Left lobe of liver (tissue), 2 donors: ENCODE measurements at regions not wholly inside any gene's neighbourhood (a gene's known extent, or its start where the extent isn't known, plus 50 kb on each side); places are given as distances from the start of the nearest gene placed in this dataset.

Experiments used
- ATAC-seq: fragments of 200-7000 bp; cut with Tn5 transposase; one replicate; pipeline ENCODE4 v1.9.1; 2020; ENCODE audit warnings: mild to moderate bottlenecking, moderate library complexity
- DNase-seq: peaks from one replicate; pipeline ENCODE4 v3.0.0-alpha.2; 2020; ENCODE audit warnings: low spot score
- donor health status: DM: no; HTN: no; CAD: no; lungs with moderate emphysema.
- donor health status: DM: no; HTN: yes; CAD: no.

GRCh38 chr22:48740731-48741405 is 1086.8 kb downstream of the BRD1 start:
- DNase-seq (peak; percentile 19), ATAC-seq (no peak)

GRCh38 chr22:48740086-48740730 is 1087.5 kb downstream of the BRD1 start:
- no peak for DNase-seq

GRCh38 chr22:48739348-48740085 is 1088.2 kb downstream of the BRD1 start:
- DNase-seq (no peak), ATAC-seq (no peak)

More at GRCh38 chr22:48740086-48740730, 1087.5 kb downstream of the BRD1 start:
- ATAC-seq = no peak

- DNase-seq (no peak), ATAC-seq (no peak)
These were observed 1089.3 kb downstream of the BRD1 start for GRCh38 chr22:48738204-48738980.

- DNase-seq = no peak
- ATAC-seq = no peak
These were observed 1090.0 kb downstream of the BRD1 start for GRCh38 chr22:48737461-48738203.

DNA sequence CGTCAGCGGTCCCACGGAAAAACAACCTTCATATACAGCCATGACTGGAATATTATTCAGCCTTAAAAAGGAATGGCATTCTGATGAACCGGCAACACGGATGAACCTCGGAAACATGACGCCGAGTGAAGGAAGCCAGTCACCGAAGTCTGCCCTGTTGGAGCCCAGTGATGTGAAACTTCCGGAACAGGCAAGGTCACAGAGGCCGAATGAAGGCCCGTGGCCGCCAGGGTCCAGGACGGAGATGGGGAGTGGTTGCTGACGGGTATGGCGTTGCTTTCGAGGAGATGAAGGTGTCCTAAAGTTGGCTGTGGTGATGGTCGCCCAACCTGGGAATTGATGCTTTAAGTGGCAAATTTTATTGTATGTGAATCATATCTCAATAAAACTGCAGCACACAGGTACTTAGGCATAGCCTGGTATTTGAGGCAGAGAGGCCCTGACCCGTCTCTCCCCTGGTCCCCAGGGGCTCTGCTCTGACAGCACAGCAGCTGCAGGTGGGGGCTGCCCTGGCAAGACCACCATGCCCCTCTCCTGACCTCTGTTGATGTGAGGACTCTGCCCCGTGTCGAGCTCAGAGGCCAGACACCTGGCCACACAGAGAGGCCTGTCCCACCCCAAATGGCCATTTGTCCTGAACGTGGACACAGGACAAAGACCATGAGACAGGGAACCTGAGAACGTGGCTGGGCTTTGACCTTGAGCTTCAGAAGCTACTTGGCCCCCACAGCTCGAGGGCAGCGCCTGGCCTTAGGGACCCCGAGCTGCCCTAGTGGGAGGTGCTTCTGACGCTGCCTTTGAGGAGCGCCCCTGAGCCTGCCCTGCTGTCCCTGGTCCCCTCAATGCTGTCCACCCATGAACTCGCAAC is 1090.8 kb downstream of the BRD1 start:
- DNase-seq (no peak), ATAC-seq (no peak)

DNA sequence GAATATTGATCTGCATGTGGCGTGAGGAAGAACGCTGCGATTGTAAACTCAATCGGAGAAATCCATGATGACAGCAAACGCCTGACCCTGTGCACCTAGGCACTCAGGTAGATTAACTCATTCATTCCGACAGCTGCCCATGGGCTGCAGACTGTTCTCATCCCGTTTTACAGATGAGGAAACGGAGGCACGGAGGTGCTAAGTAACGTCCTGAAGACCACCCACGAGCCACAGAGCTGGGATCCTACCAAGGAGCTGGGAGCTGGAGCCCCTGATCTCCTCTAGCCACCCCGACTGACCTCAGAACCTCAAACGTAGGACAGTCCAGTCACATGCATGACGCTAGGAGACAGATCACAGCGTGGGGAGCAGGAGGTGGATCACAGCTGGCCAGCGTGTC is 1092.7 kb downstream of the BRD1 start:
- no peak for ATAC-seq
- DNase-seq = no peak

GRCh38 chr22:48734359-48734758 is 1093.3 kb downstream of the BRD1 start:
- no peak for ATAC-seq
- DNase-seq = no peak

DNA sequence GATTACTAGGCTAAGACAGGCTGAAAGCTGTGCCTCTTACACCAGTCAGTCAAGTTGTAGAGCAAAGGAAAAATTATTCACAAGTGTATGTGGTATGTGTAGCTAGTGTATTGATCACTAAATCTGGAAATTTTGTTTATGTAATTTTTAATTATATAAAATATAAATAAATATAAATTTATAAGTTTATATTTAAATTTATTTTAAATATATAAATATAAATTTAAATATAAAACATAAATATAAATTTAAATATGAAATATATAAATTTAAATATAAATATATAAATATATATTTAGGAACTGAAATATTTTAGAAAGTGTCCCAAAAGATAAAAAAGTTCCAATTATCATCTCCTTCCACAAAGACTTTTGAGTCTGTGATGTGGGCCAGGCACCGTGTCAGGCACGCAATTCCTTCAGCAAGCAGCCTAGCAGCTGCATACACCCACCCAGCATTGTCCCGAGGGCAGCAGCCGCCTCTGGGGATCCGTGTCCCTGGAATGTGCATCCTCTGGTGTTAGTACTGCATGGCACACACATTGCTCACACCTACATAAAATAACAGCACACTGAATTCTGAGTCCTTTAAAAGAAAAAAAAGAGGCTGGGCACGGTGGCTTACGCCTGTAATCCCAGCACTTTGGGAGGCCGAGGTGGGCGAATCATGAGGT is 1098.0 kb downstream of the BRD1 start:
- ATAC-seq (no peak), DNase-seq (no peak)

DNA sequence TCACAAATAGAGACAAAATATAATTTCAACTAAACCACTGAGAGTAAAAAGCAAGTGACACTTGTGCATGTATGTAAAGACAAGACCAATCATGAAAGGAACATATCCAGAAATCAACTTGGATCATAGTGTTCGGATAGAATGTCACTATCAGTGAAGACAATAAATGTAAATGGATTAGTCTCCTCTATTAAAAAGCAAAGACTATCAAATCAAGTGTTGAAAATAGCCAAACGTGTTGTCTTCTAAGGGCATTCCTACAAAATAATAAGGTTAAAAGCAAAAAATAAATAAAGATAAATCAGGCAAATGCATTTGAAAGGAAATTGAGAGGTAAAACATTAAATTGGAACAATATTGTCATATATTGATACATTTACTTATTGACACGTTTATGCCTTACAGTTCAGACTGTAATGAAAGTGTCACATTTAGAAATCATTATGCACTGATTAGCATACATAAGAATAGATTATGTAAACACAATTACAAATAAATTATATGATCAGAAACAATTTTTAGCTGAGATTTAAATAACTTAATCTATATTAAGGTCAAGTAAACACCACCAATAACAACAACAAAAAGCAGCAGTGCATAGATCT is 1100.1 kb downstream of the BRD1 start:
- DNase-seq (no peak), ATAC-seq (no peak)

DNA sequence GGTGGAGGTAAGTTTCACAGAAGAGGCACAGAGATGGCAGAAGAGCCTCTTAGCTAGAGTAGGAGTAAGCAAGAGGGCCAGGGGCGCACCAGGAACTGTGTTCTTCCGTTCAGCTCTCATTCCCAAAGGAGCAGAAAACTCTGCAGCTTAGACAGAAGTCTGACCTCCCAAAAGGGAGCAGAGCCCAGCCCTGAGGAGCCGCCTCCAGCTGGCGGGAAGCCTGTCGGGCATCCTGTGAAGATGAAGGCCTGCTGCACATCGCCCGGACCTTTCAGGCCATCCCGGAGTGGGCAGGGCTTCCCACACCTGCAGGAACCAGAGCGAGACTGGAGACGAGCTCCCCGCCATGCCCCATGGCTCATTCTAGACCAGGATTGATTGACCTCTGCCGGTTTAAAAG is 1102.8 kb downstream of the BRD1 start:
- ATAC-seq (no peak), DNase-seq (no peak)

GRCh38 chr22:48722661-48723060 is 1105.0 kb downstream of the BRD1 start:
- ATAC-seq = no peak
- no peak for DNase-seq

GRCh38 chr22:48721395-48721669 is 1106.3 kb downstream of the BRD1 start:
- no peak for ATAC-seq
- no peak for DNase-seq

- DNase-seq (no peak), ATAC-seq (no peak)
These were observed 1106.8 kb downstream of the BRD1 start for GRCh38 chr22:48720662-48721394.

DNA sequence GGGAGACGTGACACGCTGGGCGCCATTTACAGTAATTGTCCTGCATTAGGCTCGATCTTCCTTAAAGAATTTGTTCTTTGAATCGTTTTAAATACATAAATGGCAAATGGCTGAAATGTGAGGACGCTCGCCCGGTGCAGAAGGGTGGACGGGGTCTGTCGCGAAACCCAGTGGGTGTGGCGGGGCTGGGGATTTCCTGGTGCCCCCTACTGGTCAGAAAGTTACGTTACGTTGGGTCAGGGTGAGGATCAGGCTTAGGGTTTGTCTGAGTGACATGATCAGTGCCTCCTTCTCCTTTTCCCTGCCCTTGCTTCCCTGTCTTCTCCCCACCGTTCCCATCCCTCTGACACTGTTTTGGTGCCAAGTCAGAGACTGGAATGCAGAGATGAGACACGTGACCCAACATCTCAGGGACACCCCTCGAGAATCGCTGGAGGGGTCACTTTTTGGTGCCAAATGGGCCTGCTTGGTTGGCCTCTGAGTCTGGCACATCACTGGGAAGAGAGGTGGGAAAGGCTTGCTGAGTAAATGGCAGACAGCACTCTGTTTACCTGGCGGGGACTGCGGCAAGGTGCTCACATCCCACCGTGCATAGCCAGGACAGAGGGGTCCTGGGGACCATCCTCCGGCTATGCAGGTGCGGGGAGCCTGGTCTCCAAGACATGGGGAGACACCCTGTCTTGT is 1107.6 kb downstream of the BRD1 start:
- ATAC-seq (no peak), DNase-seq (no peak)

- ATAC-seq = no peak
- DNase-seq = no peak
These were observed 1108.7 kb downstream of the BRD1 start for GRCh38 chr22:48718818-48719500.
